ENCODE measurements at regions not wholly inside any gene's neighbourhood (a gene's known extent, or its start where the extent isn't known, plus 50 kb on each side); places are given as distances from the start of the nearest gene placed in this dataset.

DNA sequence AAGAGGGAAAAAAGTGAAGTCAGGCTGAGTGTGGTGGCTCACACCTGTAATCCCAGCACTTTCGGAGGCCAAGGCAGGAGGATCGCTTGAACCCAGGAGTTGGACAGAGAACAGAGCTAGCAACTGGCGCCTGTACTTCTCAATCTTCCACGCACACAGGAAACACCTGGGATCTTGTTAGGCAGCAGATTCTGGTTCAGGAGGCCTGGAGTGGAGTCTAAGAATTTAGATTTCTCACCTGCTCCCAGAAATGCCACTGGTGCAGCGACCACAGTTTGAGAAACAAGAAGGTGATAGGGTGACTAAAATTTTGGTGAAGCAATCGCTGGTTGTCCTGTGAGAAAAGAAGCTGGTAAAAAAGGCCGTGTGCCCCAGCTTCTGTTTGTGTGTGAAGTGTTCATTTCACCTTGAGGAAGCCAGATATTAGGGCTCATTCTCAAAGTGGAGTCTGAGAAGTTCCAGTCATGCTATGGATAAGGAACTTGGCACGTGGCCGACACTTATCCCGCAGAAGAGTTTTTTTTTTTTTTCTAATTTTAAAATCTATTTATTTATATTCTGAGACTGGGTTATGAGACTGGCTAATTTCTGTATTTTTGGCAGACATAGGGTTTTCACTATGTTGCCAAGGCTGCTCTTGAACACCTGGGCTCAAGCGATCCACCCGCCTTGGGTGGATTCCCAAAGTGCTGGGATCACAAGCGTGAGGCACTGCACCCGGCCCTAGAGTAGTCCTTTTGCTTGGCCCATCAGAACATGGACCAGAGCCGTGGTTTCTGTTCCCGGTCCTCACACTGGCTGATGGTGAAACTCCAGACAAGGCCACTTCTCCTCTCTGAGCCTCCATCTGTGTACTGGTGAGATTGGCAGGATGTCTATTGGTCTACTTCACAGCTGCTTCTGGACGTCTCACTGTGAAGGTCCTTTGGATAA, 324.6 kb upstream of the PROK2 start:
- H3K27me3 ChIP-seq (ENCODE audit: insufficient read depth, poor library complexity, severe bottlenecking) = no peaks in the 10 kb centered on the region
- DNase-seq (ENCODE audit: low spot score) = no peak

DNA sequence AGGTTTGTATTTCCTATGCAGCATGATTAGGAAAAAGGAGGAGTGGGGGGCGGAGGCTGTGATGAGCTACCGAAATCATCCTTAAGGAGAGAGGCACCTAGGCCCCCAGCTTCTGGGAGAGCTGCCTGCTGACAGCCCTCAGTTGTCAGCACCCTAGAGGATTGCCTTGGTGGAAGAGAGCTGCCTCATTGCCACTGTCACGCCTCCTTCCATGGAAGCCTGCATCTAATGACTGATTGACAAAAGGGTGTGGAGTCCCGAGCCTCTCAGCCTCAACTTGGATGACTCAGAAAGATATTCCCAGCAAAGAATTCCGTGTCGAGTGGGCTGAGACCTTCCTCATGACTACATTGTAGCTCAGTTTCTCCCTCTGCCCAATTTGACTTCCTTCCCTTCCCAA, 320.4 kb upstream of the PROK2 start:
- no peak for DNase-seq (ENCODE audit: low spot score)
- H3K9me3 ChIP-seq (ENCODE audit: severe bottlenecking) = no peaks in the 10 kb centered on the region
- ATAC-seq (ENCODE audit: low read depth) = no peak
- TF ChIP-seq, protein P1, sequence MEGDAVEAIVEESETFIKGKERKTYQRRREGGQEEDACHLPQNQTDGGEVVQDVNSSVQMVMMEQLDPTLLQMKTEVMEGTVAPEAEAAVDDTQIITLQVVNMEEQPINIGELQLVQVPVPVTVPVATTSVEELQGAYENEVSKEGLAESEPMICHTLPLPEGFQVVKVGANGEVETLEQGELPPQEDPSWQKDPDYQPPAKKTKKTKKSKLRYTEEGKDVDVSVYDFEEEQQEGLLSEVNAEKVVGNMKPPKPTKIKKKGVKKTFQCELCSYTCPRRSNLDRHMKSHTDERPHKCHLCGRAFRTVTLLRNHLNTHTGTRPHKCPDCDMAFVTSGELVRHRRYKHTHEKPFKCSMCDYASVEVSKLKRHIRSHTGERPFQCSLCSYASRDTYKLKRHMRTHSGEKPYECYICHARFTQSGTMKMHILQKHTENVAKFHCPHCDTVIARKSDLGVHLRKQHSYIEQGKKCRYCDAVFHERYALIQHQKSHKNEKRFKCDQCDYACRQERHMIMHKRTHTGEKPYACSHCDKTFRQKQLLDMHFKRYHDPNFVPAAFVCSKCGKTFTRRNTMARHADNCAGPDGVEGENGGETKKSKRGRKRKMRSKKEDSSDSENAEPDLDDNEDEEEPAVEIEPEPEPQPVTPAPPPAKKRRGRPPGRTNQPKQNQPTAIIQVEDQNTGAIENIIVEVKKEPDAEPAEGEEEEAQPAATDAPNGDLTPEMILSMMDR (IDR thresholded peaks at IDR 0.05; ENCODE audit: poor library complexity, severe bottlenecking) = no peak
- H3K4me1 ChIP-seq (ENCODE audit: insufficient read depth, poor library complexity, severe bottlenecking) = no peaks in the 10 kb centered on the region
- H3K27me3 ChIP-seq (ENCODE audit: insufficient read depth, poor library complexity, severe bottlenecking) = peaks cover 12% of the 10 kb centered on the region
- no peaks in the 10 kb centered on the region for H3K36me3 ChIP-seq (ENCODE audit: low read depth)
- no peak overlapping the region for H3K4me3 ChIP-seq (ENCODE audit: severe bottlenecking)
- H3K27ac ChIP-seq (ENCODE audit: poor library complexity, severe bottlenecking) = no peak overlapping the region

More for the DNA sequence above, 324.6 kb upstream of the PROK2 start:
- Histone ChIP-seq H3K27ac (ENCODE audit: poor library complexity, severe bottlenecking) (no peak overlapping the region), H3K4me1 (ENCODE audit: insufficient read depth, poor library complexity, severe bottlenecking) (no peaks in the 10 kb centered on the region), H3K36me3 (ENCODE audit: low read depth) (no peaks in the 10 kb centered on the region), H3K9me3 (ENCODE audit: severe bottlenecking) (no peaks in the 10 kb centered on the region), H3K4me3 (ENCODE audit: severe bottlenecking) (no peak overlapping the region)
- ATAC-seq (ENCODE audit: low read depth) = no peak
- TF ChIP-seq, protein P1 (IDR thresholded peaks at IDR 0.05; ENCODE audit: poor library complexity, severe bottlenecking) = no peak

DNA sequence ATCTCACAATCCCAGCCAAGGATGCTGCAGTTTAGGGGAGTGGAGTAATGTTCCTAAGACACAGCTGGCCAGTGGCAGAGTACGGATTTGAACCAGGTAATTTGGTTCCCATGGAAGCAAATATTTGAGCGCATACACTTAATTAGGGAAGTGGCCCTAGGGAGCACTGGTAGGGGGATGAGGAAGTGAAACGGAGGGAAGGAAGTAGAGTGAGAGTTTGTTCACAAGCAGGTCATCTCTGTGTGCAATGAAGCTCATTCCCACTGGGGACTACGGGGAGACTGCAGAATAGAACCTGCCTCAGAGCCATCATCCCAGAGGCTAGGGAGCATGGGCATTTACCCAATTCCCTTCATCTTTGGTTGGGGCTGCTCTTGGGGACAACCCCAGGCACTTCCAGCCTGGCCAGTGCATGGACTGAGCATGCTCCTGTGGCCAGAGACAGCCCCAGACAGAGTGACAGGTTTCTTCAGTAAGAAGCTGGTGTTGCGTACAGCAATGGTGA, 317.2 kb upstream of the PROK2 start:
- Histone ChIP-seq H3K36me3 (ENCODE audit: low read depth) (no peaks in the 10 kb centered on the region), H3K4me1 (ENCODE audit: insufficient read depth, poor library complexity, severe bottlenecking) (no peaks in the 10 kb centered on the region), H3K27me3 (ENCODE audit: insufficient read depth, poor library complexity, severe bottlenecking) (peaks cover 12% of the 10 kb centered on the region), H3K9me3 (ENCODE audit: severe bottlenecking) (no peaks in the 10 kb centered on the region), H3K27ac (ENCODE audit: poor library complexity, severe bottlenecking) (no peak overlapping the region), H3K4me3 (ENCODE audit: severe bottlenecking) (no peak overlapping the region)
- no peak for DNase-seq (ENCODE audit: low spot score)
- no peak for ATAC-seq (ENCODE audit: low read depth)
- TF ChIP-seq, protein P1 (IDR thresholded peaks at IDR 0.05; ENCODE audit: poor library complexity, severe bottlenecking) = no peak

DNA sequence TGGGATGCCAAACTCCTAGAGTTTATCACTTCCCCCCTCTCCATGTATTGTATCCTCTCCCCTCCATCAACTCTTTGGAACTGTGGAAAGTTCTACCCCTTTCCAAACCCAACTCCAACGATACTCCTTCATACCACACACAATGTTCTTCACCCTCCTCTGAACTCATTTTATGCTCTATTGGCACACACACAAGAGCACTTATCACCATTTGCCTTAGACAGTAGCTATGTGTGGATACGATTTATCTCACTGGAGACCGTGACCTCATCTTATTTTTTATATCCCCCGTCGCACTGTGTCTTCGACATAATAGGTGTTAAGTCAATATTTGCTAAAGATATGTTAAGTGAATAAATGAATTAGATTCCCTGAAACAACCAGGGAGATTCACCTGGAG, 316.5 kb upstream of the PROK2 start:
- TF ChIP-seq, protein P1 (IDR thresholded peaks at IDR 0.05; ENCODE audit: poor library complexity, severe bottlenecking) = no peak
- Histone ChIP-seq H3K27me3 (ENCODE audit: insufficient read depth, poor library complexity, severe bottlenecking) (peaks cover 12% of the 10 kb centered on the region), H3K4me1 (ENCODE audit: insufficient read depth, poor library complexity, severe bottlenecking) (no peaks in the 10 kb centered on the region), H3K27ac (ENCODE audit: poor library complexity, severe bottlenecking) (no peak overlapping the region), H3K36me3 (ENCODE audit: low read depth) (no peaks in the 10 kb centered on the region), H3K4me3 (ENCODE audit: severe bottlenecking) (no peak overlapping the region), H3K9me3 (ENCODE audit: severe bottlenecking) (no peaks in the 10 kb centered on the region)
- ATAC-seq (ENCODE audit: low read depth) = no peak
- DNase-seq (ENCODE audit: low spot score) = no peak
